ENCODE measurements at regions not wholly inside any gene's neighbourhood (a gene's known extent, or its start where the extent isn't known, plus 50 kb on each side); places are given as distances from the start of the nearest gene placed in this dataset.

DNA sequence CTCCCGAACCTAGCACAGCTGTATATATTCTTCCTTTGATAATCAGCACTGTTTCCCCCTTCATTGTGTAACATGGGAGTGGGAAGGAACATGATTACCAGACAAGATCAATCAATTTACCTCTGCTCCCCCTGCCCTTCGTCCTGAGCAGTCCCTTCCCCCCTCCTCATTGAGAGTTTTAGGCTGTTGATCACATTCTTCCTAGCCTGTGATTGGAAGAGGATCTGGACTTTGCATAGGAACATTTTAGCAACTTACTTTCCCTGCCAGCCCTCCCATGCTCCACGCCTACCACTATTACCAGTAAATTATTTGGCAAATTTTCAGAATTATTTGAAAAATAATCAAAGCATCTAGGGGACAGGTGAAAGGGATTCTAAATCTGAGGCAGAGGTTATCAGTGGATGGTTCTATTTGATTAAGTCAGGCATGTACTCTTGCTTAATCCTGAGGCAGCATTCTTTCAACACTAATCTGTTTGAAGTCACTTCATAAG is 62.7 kb upstream of the ABCD3 start (continued):
- TF ChIP-seq, protein P1, sequence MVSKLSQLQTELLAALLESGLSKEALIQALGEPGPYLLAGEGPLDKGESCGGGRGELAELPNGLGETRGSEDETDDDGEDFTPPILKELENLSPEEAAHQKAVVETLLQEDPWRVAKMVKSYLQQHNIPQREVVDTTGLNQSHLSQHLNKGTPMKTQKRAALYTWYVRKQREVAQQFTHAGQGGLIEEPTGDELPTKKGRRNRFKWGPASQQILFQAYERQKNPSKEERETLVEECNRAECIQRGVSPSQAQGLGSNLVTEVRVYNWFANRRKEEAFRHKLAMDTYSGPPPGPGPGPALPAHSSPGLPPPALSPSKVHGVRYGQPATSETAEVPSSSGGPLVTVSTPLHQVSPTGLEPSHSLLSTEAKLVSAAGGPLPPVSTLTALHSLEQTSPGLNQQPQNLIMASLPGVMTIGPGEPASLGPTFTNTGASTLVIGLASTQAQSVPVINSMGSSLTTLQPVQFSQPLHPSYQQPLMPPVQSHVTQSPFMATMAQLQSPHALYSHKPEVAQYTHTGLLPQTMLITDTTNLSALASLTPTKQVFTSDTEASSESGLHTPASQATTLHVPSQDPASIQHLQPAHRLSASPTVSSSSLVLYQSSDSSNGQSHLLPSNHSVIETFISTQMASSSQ (IDR thresholded peaks at IDR 0.05; ENCODE audit: low read depth): peak; percentile 28; the same call in 1 of the 2 replicates
- TF ChIP-seq, protein P1 (CRISPR knock-in tag; IDR thresholded peaks at IDR 0.05; ENCODE audit: borderline replicate concordance): peak; percentile 49; the same call in 1 of the 2 replicates
- peak; percentile 74; the same call in 1 of the 2 replicates for TF ChIP-seq RXRB (CRISPR knock-in tag; IDR thresholded peaks at IDR 0.05; ENCODE audit: borderline replicate concordance)
- TF ChIP-seq NCOA2 (CRISPR knock-in tag; IDR thresholded peaks at IDR 0.05): peak; percentile 48; the same call in 1 of the 2 replicates
- peak; percentile 86 for TF ChIP-seq CEBPB (IDR thresholded peaks at IDR 0.05; ENCODE audit: borderline replicate concordance, low read depth, low read length)
- peak; percentile 61; the same call in 1 of the 2 replicates for TF ChIP-seq NCOR1 (IDR thresholded peaks at IDR 0.05; ENCODE audit: borderline replicate concordance, low read length)
- no peak for TF ChIP-seq TP53 (CRISPR knock-in tag; conservative IDR thresholded peaks at IDR 0.05)
- TF ChIP-seq PPARG (CRISPR knock-in tag; conservative IDR thresholded peaks at IDR 0.05): peak; percentile 96
- TF ChIP-seq KMT2B (CRISPR knock-in tag; IDR thresholded peaks at IDR 0.05): no peak
- TF ChIP-seq, protein P2, sequence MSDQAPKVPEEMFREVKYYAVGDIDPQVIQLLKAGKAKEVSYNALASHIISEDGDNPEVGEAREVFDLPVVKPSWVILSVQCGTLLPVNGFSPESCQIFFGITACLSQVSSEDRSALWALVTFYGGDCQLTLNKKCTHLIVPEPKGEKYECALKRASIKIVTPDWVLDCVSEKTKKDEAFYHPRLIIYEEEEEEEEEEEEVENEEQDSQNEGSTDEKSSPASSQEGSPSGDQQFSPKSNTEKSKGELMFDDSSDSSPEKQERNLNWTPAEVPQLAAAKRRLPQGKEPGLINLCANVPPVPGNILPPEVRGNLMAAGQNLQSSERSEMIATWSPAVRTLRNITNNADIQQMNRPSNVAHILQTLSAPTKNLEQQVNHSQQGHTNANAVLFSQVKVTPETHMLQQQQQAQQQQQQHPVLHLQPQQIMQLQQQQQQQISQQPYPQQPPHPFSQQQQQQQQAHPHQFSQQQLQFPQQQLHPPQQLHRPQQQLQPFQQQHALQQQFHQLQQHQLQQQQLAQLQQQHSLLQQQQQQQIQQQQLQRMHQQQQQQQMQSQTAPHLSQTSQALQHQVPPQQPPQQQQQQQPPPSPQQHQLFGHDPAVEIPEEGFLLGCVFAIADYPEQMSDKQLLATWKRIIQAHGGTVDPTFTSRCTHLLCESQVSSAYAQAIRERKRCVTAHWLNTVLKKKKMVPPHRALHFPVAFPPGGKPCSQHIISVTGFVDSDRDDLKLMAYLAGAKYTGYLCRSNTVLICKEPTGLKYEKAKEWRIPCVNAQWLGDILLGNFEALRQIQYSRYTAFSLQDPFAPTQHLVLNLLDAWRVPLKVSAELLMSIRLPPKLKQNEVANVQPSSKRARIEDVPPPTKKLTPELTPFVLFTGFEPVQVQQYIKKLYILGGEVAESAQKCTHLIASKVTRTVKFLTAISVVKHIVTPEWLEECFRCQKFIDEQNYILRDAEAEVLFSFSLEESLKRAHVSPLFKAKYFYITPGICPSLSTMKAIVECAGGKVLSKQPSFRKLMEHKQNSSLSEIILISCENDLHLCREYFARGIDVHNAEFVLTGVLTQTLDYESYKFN (CRISPR knock-in tag; conservative IDR thresholded peaks at IDR 0.05): peak; percentile 78
- 0 out of 2 replicates have a peak, but pooled peaks have one; percentile 32 for TF ChIP-seq ZMYM4 (CRISPR knock-in tag; IDR thresholded peaks at IDR 0.05)
- peak; percentile 24; the same call in 1 of the 2 replicates for TF ChIP-seq TARDBP (CRISPR knock-in tag; IDR thresholded peaks at IDR 0.05)
- TF ChIP-seq DPF2 (CRISPR knock-in tag; IDR thresholded peaks at IDR 0.05; ENCODE audit: borderline replicate concordance, low read depth): 0 out of 2 replicates have a peak, but pooled peaks have one; percentile 46

All from HepG2 (cell line).